ENCODE measurements at regions not wholly inside any gene's neighbourhood (a gene's known extent, or its start where the extent isn't known, plus 50 kb on each side); places are given as distances from the start of the nearest gene placed in this dataset.

GRCh38 chr2:12391116-12391515 is 325.6 kb upstream of the TRIB2 start:
- TF ChIP-seq CTCF (conservative IDR thresholded peaks at IDR 0.05), result no peak
- H3K27ac ChIP-seq, result no peak overlapping the region

GRCh38 chr2:12396699-12397098 is 320.0 kb upstream of the TRIB2 start:
- no peak for TF ChIP-seq CTCF (conservative IDR thresholded peaks at IDR 0.05)
- H3K27ac ChIP-seq, result no peak overlapping the region

GRCh38 chr2:12397854-12398253 is 318.9 kb upstream of the TRIB2 start:
- no peak for TF ChIP-seq CTCF (conservative IDR thresholded peaks at IDR 0.05)
- H3K27ac ChIP-seq, result no peak overlapping the region

- TF ChIP-seq CTCF (conservative IDR thresholded peaks at IDR 0.05), result no peak
- H3K27ac ChIP-seq, result peak overlapping the region; percentile 66
Measured at GRCh38 chr2:12399240-12399639, 317.5 kb upstream of the TRIB2 start.

GRCh38 chr2:12400543-12400942 is 316.2 kb upstream of the TRIB2 start:
- TF ChIP-seq CTCF (conservative IDR thresholded peaks at IDR 0.05), result no peak
- no peak overlapping the region; the same call in 1 of the 2 replicates for H3K27ac ChIP-seq

GRCh38 chr2:12402440-12403139 is 314.1 kb upstream of the TRIB2 start:
- TF ChIP-seq CTCF (conservative IDR thresholded peaks at IDR 0.05), result no peak
- H3K27ac ChIP-seq, result no peak overlapping the region

- H3K27ac ChIP-seq, result no peak overlapping the region
- TF ChIP-seq CTCF (conservative IDR thresholded peaks at IDR 0.05), result no peak
Measured at GRCh38 chr2:12404497-12404896, 312.2 kb upstream of the TRIB2 start.
